ENCODE measurements at regions not wholly inside any gene's neighbourhood (a gene's known extent, or its start where the extent isn't known, plus 50 kb on each side); places are given as distances from the start of the nearest gene placed in this dataset.

- TF ChIP-seq, protein P1, sequence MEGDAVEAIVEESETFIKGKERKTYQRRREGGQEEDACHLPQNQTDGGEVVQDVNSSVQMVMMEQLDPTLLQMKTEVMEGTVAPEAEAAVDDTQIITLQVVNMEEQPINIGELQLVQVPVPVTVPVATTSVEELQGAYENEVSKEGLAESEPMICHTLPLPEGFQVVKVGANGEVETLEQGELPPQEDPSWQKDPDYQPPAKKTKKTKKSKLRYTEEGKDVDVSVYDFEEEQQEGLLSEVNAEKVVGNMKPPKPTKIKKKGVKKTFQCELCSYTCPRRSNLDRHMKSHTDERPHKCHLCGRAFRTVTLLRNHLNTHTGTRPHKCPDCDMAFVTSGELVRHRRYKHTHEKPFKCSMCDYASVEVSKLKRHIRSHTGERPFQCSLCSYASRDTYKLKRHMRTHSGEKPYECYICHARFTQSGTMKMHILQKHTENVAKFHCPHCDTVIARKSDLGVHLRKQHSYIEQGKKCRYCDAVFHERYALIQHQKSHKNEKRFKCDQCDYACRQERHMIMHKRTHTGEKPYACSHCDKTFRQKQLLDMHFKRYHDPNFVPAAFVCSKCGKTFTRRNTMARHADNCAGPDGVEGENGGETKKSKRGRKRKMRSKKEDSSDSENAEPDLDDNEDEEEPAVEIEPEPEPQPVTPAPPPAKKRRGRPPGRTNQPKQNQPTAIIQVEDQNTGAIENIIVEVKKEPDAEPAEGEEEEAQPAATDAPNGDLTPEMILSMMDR (conservative IDR thresholded peaks at IDR 0.05; ENCODE audit: low read depth, low read length) = no peak; the same call in 1 of the 2 replicates
- no peak for TF ChIP-seq EZH2 (IDR thresholded peaks at IDR 0.05; ENCODE audit: borderline replicate concordance, low read depth, low read length, poor library complexity, severe bottlenecking)
These were observed 263.9 kb downstream of the ETV1 start for GRCh38 chr7:13725591-13725990.
